Fibroblast of pulmonary artery (primary cell): ENCODE measurements at regions not wholly inside any gene's neighbourhood (a gene's known extent, or its start where the extent isn't known, plus 50 kb on each side); places are given as distances from the start of the nearest gene placed in this dataset.
A peak's percentile ranks its signal among the peaks of the same experiment; 100 is the strongest.
"Not testable (repeated sequence)": the region's sequence is repeated elsewhere in the genome, so short reads cannot be mapped to it uniquely, and the experiment has no call there.

Experiments used
- DNase-seq: peaks from one replicate; pipeline ENCODE4 v3.0.0-alpha.2; 2010; ENCODE audit warnings: low read depth
- H3K4me3 ChIP-seq: replicated peaks from 2 replicates; pipeline ENCODE4 v1.5.1; 2011; ENCODE audit warnings: low read depth, mild to moderate bottlenecking, control low read depth, low read length, moderate library complexity
- CTCF ChIP-seq: IDR thresholded peaks from 2 replicates; pipeline ENCODE4 v1.5.1; 2011; ENCODE audit warnings: mild to moderate bottlenecking, control low read depth, low read length, inconsistent platforms; ENCODE audit errors: missing control alignments

GRCh38 chr3:145673838-145674237 lies 487.1 kb downstream of the PLOD2 start:
- DNase-seq = no peak
- no peak for TF ChIP-seq CTCF
- no peak overlapping the region for H3K4me3 ChIP-seq

DNA sequence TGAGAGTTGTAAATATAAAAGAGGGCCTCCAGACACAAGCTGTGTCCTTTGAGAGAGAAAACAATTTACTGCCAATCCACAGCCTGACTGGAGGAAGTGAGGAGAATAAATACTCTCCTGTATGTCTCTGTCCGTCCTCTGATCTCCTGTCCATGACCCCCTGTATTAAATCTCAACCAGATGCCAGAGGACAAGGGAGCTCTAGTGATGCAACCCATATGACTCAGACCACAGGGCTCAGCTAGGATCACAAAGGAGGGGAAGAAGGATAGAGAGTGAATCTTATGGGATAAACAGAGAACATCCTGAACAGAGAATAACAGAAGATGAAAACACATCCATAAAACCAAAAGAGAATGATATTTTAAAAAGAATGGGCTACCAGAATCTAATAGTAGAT lies 482.6 kb downstream of the PLOD2 start:
- no peak for TF ChIP-seq CTCF
- no peak overlapping the region for H3K4me3 ChIP-seq
- peak; percentile 17 for DNase-seq

DNA sequence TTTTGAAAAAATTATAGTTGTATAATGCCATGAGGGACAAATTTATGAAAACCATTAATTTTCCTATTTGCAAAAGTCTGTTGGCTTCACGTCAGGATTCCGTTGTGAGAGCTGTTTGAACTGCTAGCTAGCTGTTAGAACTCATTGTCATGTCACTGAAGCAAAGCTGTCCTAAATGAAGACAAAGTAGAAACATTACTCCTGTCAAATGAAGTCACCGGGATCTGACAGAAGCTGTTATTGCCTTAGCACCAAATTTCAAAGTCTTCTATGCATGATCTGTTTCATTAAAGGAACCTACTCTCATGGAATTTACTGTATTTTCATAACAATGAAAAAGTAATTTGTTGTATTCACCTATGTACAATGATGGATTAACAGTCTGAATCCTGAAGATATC lies 479.8 kb downstream of the PLOD2 start:
- no peak overlapping the region for H3K4me3 ChIP-seq
- no peak for TF ChIP-seq CTCF
- DNase-seq = no peak

DNA sequence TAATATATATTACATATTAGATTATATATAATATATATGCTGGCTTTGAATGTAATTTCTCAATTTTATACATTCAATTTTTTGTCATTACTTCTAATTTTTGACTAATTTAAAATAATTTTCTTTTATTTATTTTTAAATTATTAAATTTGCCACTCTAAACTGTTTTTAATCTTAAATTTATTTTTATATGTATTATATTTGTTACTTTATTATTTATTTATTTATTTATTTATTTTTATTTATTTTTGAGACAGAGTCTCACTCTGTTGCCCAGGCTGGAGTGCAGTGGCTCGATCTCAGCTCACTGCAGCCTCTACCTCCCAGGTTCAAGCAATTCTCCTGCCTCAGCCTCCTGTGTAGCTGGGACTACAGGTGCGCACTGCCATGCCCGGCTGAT lies 473.0 kb downstream of the PLOD2 start:
- H3K4me3 ChIP-seq, DNase-seq: not testable (repeated sequence)

GRCh38 chr3:145692751-145693150 lies 468.2 kb downstream of the PLOD2 start:
- TF ChIP-seq CTCF = no peak
- H3K4me3 ChIP-seq = no peak overlapping the region
- no peak for DNase-seq

DNA sequence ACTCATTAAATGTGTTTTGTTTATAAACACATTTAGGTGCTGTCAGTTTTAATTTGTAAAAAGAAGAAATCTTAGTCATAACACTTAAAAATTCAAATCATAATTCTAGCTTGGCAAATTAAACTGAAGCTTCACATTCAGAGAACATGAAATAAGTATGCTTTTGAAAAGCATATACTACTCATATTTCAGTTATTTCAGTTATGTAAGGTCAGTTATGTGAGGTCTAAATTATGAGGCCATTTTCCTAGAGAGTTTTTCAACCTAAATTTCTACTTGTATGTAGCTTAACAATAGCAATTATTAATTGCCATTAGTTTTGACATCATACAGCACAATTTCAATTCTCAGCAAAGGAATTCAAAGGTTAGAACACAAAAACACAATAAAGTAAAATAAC lies 465.0 kb downstream of the PLOD2 start:
- DNase-seq = no peak

GRCh38 chr3:145698250-145698649 lies 462.7 kb downstream of the PLOD2 start:
- DNase-seq = peak; percentile 21
- no peak for TF ChIP-seq CTCF
- H3K4me3 ChIP-seq = no peak overlapping the region

More for the DNA sequence above, 465.0 kb downstream of the PLOD2 start:
- no peak for TF ChIP-seq CTCF
- no peak overlapping the region for H3K4me3 ChIP-seq

DNA sequence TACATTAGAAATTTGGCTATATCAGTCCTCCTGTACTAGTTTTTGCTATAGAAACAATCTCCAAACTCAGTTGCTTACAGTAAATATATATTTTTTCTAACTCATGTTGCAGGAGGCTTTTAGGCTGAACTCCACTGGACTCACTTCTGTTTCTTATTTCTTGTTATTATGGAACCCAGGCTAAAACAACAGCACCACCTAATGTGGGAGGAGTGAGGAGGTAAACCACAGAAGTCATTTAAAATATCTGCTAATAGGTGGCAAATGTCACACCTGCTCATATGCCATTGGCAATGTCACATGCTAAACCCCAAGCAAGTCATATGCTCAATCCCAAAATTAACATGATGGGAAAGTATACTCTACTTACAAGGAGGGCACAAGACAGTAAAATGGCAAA lies 462.2 kb downstream of the PLOD2 start:
- H3K4me3 ChIP-seq = no peak overlapping the region
- TF ChIP-seq CTCF = no peak
- DNase-seq = no peak
